ENCODE measurements at regions not wholly inside any gene's neighbourhood (a gene's known extent, or its start where the extent isn't known, plus 50 kb on each side); places are given as distances from the start of the nearest gene placed in this dataset.

DNA sequence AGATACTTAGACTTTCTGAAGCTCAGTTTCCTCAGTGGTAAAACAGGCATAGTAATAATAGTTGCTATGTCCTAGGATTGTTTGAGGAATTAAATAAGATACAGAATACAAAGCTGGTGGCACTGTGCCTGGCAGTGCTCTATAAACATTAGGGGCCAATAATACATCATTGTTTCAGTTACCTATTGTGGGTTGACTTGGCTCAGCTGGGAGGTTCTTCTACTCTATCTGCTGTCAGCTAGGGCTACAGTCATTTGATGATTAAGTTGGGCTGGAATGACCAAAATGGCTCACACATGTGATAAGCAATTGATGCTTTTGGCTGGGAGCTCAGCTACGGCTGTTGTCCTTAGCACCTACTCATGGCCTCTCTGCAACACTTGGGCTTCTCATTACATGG, 121.2 kb upstream of the USP9X start:
- DNase-seq, result no peak
- H3K4me1 ChIP-seq (ENCODE audit: control insufficient read depth in 1 of 2, insufficient read depth in 2 of 2, low read depth in 1 of 2, low read length in 1 of 2), result no peaks in the 10 kb centered on the region
- no peaks in the 10 kb centered on the region for H3K9me2 ChIP-seq
- H4K20me1 ChIP-seq (ENCODE audit: insufficient read depth), result no peaks in the 10 kb centered on the region
- WGBS (ENCODE audit: low lambda C conversion rate), result 50% methylated on average over 1 of the region's 1 CpG
- H3K27me3 ChIP-seq (ENCODE audit: insufficient read depth), result no peaks in the 10 kb centered on the region
- no peaks in the 10 kb centered on the region for H3K9me3 ChIP-seq
- H3K4me3 ChIP-seq (ENCODE audit: low read depth in 2 of 2, low read length in 1 of 2), result no peak overlapping the region
- H2AFZ ChIP-seq (ENCODE audit: low read depth), result no peak overlapping the region
- ChIA-PET CTCF (no interaction called here), POLR2A (no interaction called here)
- no peak overlapping the region for H3K9ac ChIP-seq
- H3K4me2 ChIP-seq, result no peak overlapping the region
- no peaks in the 10 kb centered on the region for H3K79me2 ChIP-seq (ENCODE audit: insufficient read depth)
- H3F3A ChIP-seq (replicated peaks; ENCODE audit: insufficient read depth), result no peaks in the 10 kb centered on the region
- H3K36me3 ChIP-seq (replicated peaks in 1 of 2; ENCODE audit: control insufficient read depth in 1 of 2, insufficient read depth in 2 of 2, low read length in 1 of 2), result no peaks in the 10 kb centered on the region
- no peak for TF ChIP-seq EZH2phosphoT487 (IDR thresholded peaks at IDR 0.05; ENCODE audit: borderline replicate concordance, low read depth)
- no peak for TF ChIP-seq EP300 (IDR thresholded peaks at IDR 0.05; ENCODE audit: borderline replicate concordance in 1 of 2, low read depth in 1 of 2, low read length in 1 of 2)
- TF ChIP-seq, protein P1, sequence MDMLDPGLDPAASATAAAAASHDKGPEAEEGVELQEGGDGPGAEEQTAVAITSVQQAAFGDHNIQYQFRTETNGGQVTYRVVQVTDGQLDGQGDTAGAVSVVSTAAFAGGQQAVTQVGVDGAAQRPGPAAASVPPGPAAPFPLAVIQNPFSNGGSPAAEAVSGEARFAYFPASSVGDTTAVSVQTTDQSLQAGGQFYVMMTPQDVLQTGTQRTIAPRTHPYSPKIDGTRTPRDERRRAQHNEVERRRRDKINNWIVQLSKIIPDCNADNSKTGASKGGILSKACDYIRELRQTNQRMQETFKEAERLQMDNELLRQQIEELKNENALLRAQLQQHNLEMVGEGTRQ (IDR thresholded peaks at IDR 0.05; ENCODE audit: borderline replicate concordance, low read depth, low read length), result no peak
- TF ChIP-seq RFX5 (IDR thresholded peaks at IDR 0.05; ENCODE audit: low read length), result no peak
- no peak for TF ChIP-seq MXI1 (IDR thresholded peaks at IDR 0.05; ENCODE audit: low read depth, low read length)
- no peak for TF ChIP-seq YY1 (IDR thresholded peaks at IDR 0.05; ENCODE audit: low read depth)
- no peak for TF ChIP-seq SIN3A (IDR thresholded peaks at IDR 0.05; ENCODE audit: borderline replicate concordance, low read depth, low read length)
- TF ChIP-seq FOXJ3 (CRISPR knock-in tag; IDR thresholded peaks at IDR 0.05), result no peak
- no peak overlapping the region for H3K27ac ChIP-seq (ENCODE audit: low read depth in 2 of 2, low read length in 1 of 2)

DNA sequence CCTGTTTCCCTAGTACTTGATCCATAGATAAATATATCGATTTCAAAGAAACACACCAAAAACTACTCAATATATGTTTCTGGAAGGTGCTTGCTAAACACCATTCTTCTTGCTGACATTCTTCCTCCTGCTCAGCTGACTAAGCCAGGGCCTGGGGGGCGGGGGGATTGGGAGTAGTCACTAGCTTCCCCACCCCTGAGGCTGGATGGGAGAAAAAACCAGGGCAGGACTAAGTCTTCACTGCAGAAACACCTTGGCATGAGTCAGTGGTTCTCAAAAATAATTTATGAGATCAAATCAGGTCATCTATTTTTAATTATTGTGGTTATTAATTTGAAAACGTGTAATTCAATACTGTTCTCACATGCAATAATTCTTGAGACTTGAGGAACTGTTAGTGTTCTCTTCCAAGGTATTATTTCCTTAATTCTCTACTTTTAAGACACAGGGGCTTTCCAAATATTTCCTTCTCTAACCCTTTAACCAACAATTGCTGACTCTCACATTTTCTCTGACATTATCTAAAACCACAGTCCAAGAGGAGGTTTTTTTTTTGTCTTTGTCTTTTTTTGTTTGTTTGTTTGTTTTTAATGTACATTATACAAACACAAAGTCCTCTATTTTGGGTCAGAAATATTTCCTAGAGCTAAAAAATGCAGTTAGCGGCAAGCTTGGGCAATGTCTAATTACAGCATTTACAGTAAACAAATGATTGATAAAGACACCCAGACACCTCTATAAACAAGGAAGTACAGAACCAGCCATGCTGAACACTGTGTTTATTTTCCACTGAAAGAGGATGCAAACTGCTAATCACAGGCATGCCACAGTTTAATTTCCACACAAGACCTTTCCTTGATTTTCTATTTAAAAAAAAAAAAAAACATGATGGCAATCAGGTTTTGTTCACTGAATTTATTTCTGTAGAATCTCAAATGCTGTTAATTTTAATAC, 120.3 kb upstream of the USP9X start:
- Histone ChIP-seq H3K36me3 (replicated peaks in 1 of 2; ENCODE audit: control insufficient read depth in 1 of 2, insufficient read depth in 2 of 2, low read length in 1 of 2) (no peaks in the 10 kb centered on the region), H3K4me1 (ENCODE audit: control insufficient read depth in 1 of 2, insufficient read depth in 2 of 2, low read depth in 1 of 2, low read length in 1 of 2) (no peaks in the 10 kb centered on the region)

More for the DNA sequence above, 120.3 kb upstream of the USP9X start:
- no peak for TF ChIP-seq POLR2AphosphoS5 (IDR thresholded peaks at IDR 0.05; ENCODE audit: low read depth, low read length)
- no peak for TF ChIP-seq FOXJ3 (CRISPR knock-in tag; IDR thresholded peaks at IDR 0.05)
- TF ChIP-seq NFIC (IDR thresholded peaks at IDR 0.05; ENCODE audit: borderline replicate concordance), result no peak
- no peak for TF ChIP-seq TEAD4 (IDR thresholded peaks at IDR 0.05; ENCODE audit: borderline replicate concordance, insufficient read depth)
- TF ChIP-seq, protein P2, sequence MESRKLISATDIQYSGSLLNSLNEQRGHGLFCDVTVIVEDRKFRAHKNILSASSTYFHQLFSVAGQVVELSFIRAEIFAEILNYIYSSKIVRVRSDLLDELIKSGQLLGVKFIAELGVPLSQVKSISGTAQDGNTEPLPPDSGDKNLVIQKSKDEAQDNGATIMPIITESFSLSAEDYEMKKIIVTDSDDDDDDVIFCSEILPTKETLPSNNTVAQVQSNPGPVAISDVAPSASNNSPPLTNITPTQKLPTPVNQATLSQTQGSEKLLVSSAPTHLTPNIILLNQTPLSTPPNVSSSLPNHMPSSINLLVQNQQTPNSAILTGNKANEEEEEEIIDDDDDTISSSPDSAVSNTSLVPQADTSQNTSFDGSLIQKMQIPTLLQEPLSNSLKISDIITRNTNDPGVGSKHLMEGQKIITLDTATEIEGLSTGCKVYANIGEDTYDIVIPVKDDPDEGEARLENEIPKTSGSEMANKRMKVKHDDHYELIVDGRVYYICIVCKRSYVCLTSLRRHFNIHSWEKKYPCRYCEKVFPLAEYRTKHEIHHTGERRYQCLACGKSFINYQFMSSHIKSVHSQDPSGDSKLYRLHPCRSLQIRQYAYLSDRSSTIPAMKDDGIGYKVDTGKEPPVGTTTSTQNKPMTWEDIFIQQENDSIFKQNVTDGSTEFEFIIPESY (IDR thresholded peaks at IDR 0.05; ENCODE audit: borderline replicate concordance, low read depth), result no peak
- TF ChIP-seq SMC3 (IDR thresholded peaks at IDR 0.05; ENCODE audit: low read depth, low read length), result no peak
- H3K4me3 ChIP-seq (ENCODE audit: low read depth in 2 of 2, low read length in 1 of 2), result no peak overlapping the region
- H2AFZ ChIP-seq (ENCODE audit: low read depth), result no peak overlapping the region
- H3K79me2 ChIP-seq (ENCODE audit: insufficient read depth), result no peaks in the 10 kb centered on the region
- no peak for DNase-seq
- H4K20me1 ChIP-seq (ENCODE audit: insufficient read depth), result no peaks in the 10 kb centered on the region
- H3K27me3 ChIP-seq (ENCODE audit: insufficient read depth), result no peaks in the 10 kb centered on the region
- H3K9ac ChIP-seq, result no peak overlapping the region
- WGBS (ENCODE audit: low lambda C conversion rate), result 27% methylated on average over 4 of the region's 4 CpGs
- no peak overlapping the region for H3K27ac ChIP-seq (ENCODE audit: low read depth in 2 of 2, low read length in 1 of 2)
- H3K9me3 ChIP-seq, result no peaks in the 10 kb centered on the region
- POLR2A ChIA-PET, result no interaction called here
- H3F3A ChIP-seq (replicated peaks; ENCODE audit: insufficient read depth), result no peaks in the 10 kb centered on the region
- no peaks in the 10 kb centered on the region for H3K9me2 ChIP-seq
- CTCF ChIA-PET, result no interaction called here
- H3K4me2 ChIP-seq, result no peak overlapping the region
